ENCODE measurements at regions not wholly inside any gene's neighbourhood (a gene's known extent, or its start where the extent isn't known, plus 50 kb on each side); places are given as distances from the start of the nearest gene placed in this dataset.

DNA sequence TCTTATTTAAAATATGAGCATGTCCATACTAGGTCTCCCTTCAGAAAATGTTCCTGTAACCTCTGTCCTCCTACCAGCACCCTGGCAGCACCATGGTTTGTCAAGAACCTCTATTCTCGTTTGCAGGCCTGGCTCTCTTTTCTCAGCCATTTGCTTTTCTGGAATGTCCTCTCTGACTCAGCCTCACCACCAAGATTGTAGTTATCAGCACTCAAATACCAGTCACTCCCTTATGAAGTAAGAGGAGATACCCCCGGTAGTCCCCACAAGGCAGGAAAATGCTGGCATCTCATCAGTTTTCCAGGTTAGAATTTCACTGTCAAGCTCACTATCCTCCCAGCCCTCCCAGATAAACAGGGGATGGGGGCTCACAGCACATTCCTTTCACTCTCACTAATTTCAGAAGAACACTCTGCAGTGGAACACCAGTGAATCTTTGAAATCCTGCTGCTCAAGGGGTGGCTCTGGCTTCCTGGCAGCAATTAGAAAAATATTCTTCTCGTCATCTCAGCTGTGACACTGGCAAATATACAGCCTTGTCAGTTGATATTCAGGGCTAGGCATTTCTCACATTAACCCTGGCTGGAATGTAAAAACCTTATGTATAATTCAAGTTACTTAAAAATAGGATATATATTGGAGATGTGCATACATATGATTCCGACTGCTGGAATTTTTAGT, 129.2 kb downstream of the TBX18 start:
- TF ChIP-seq RFX5 (IDR thresholded peaks at IDR 0.05; ENCODE audit: borderline replicate concordance, low read depth, low read length) (no peak), POLR2AphosphoS5 (IDR thresholded peaks at IDR 0.05; ENCODE audit: low read depth, low read length) (no peak), CREB1 (IDR thresholded peaks at IDR 0.05) (no peak), EZH2 (IDR thresholded peaks at IDR 0.05; ENCODE audit: low read depth, low read length, severe bottlenecking) (no peak), POLR2A (IDR thresholded peaks at IDR 0.05; ENCODE audit: control extremely low read depth in 1 of 2, low read depth in 2 of 2, low read length in 2 of 2) (no peak), ATF3 (IDR thresholded peaks at IDR 0.05; ENCODE audit: insufficient read depth, low read depth, low read length) (no peak), ASH2L (IDR thresholded peaks at IDR 0.05; ENCODE audit: low read length) (no peak), KDM4A (IDR thresholded peaks at IDR 0.05; ENCODE audit: low read depth, low read length, severe bottlenecking) (no peak), JUND (IDR thresholded peaks at IDR 0.05; ENCODE audit: low read length) (no peak)
- TF ChIP-seq, protein P1, sequence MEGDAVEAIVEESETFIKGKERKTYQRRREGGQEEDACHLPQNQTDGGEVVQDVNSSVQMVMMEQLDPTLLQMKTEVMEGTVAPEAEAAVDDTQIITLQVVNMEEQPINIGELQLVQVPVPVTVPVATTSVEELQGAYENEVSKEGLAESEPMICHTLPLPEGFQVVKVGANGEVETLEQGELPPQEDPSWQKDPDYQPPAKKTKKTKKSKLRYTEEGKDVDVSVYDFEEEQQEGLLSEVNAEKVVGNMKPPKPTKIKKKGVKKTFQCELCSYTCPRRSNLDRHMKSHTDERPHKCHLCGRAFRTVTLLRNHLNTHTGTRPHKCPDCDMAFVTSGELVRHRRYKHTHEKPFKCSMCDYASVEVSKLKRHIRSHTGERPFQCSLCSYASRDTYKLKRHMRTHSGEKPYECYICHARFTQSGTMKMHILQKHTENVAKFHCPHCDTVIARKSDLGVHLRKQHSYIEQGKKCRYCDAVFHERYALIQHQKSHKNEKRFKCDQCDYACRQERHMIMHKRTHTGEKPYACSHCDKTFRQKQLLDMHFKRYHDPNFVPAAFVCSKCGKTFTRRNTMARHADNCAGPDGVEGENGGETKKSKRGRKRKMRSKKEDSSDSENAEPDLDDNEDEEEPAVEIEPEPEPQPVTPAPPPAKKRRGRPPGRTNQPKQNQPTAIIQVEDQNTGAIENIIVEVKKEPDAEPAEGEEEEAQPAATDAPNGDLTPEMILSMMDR (IDR thresholded peaks at IDR 0.05; ENCODE audit: control extremely low read depth in 1 of 3, insufficient read depth in 1 of 3, low read depth in 1 of 3, low read length in 3 of 3) = no peak

All from H1 (cell line).